ENCODE measurements at regions not wholly inside any gene's neighbourhood (a gene's known extent, or its start where the extent isn't known, plus 50 kb on each side); places are given as distances from the start of the nearest gene placed in this dataset.

GRCh38 chr3:31250116-31250777 is 282.5 kb upstream of the STT3B start:
- no peak overlapping the region for H3K4me2 ChIP-seq (ENCODE audit: insufficient read depth, low read length)
- no peaks in the 10 kb centered on the region for H4K20me1 ChIP-seq (ENCODE audit: insufficient read depth, low read length)
- no peaks in the 10 kb centered on the region for H3K27me3 ChIP-seq (ENCODE audit: insufficient read depth, low read length)
- H3K79me2 ChIP-seq (ENCODE audit: insufficient read depth, low read length) = no peaks in the 10 kb centered on the region
- no peaks in the 10 kb centered on the region for H3K36me3 ChIP-seq (ENCODE audit: insufficient read depth, low read length)
- H3K9me3 ChIP-seq (ENCODE audit: low read depth, low read length) = peaks cover 6% of the 10 kb centered on the region
- no peak overlapping the region for H3K27ac ChIP-seq (ENCODE audit: low read depth, low read length)
- H3K4me3 ChIP-seq (ENCODE audit: insufficient read depth, low read length) = no peak overlapping the region
- DNase-seq (ENCODE audit: insufficient read length, low spot score, missing footprints) = peak; percentile 71
- H2AFZ ChIP-seq (ENCODE audit: low read length) = no peak overlapping the region
- peaks cover 3% of the 10 kb centered on the region for H3K4me1 ChIP-seq (ENCODE audit: insufficient read depth, low read length)
- TF ChIP-seq CTCF (IDR thresholded peaks at IDR 0.05; ENCODE audit: extremely low read depth, low read depth, low read length) = no peak

GRCh38 chr3:31251083-31251482 is 281.6 kb upstream of the STT3B start:
- no peaks in the 10 kb centered on the region for H3K27me3 ChIP-seq (ENCODE audit: insufficient read depth, low read length)
- no peak for TF ChIP-seq CTCF (IDR thresholded peaks at IDR 0.05; ENCODE audit: extremely low read depth, low read depth, low read length)
- H4K20me1 ChIP-seq (ENCODE audit: insufficient read depth, low read length) = no peaks in the 10 kb centered on the region
- no peaks in the 10 kb centered on the region for H3K36me3 ChIP-seq (ENCODE audit: insufficient read depth, low read length)
- H3K4me1 ChIP-seq (ENCODE audit: insufficient read depth, low read length) = peaks cover 3% of the 10 kb centered on the region
- H3K79me2 ChIP-seq (ENCODE audit: insufficient read depth, low read length) = no peaks in the 10 kb centered on the region
- no peak overlapping the region for H3K27ac ChIP-seq (ENCODE audit: low read depth, low read length)
- H3K4me3 ChIP-seq (ENCODE audit: insufficient read depth, low read length) = no peak overlapping the region
- no peak overlapping the region for H3K4me2 ChIP-seq (ENCODE audit: insufficient read depth, low read length)
- peaks cover 6% of the 10 kb centered on the region for H3K9me3 ChIP-seq (ENCODE audit: low read depth, low read length)
- H2AFZ ChIP-seq (ENCODE audit: low read length) = no peak overlapping the region
- DNase-seq (ENCODE audit: insufficient read length, low spot score, missing footprints) = no peak

GRCh38 chr3:31252216-31253185 is 280.2 kb upstream of the STT3B start:
- Histone ChIP-seq H3K27me3 (ENCODE audit: insufficient read depth, low read length) (no peaks in the 10 kb centered on the region), H3K4me1 (ENCODE audit: insufficient read depth, low read length) (peaks cover 3% of the 10 kb centered on the region), H3K79me2 (ENCODE audit: insufficient read depth, low read length) (no peaks in the 10 kb centered on the region), H4K20me1 (ENCODE audit: insufficient read depth, low read length) (no peaks in the 10 kb centered on the region), H3K4me3 (ENCODE audit: insufficient read depth, low read length) (no peak overlapping the region), H3K9me3 (ENCODE audit: low read depth, low read length) (peaks cover 6% of the 10 kb centered on the region), H2AFZ (ENCODE audit: low read length) (no peak overlapping the region), H3K36me3 (ENCODE audit: insufficient read depth, low read length) (no peaks in the 10 kb centered on the region), H3K4me2 (ENCODE audit: insufficient read depth, low read length) (no peak overlapping the region), H3K27ac (ENCODE audit: low read depth, low read length) (no peak overlapping the region)
- TF ChIP-seq CTCF (IDR thresholded peaks at IDR 0.05; ENCODE audit: extremely low read depth, low read depth, low read length) = no peak
- DNase-seq (ENCODE audit: insufficient read length, low spot score, missing footprints) = no peak

- H4K20me1 ChIP-seq (ENCODE audit: insufficient read depth, low read length) = no peaks in the 10 kb centered on the region
- H3K4me2 ChIP-seq (ENCODE audit: insufficient read depth, low read length) = no peak overlapping the region
- H3K27ac ChIP-seq (ENCODE audit: low read depth, low read length) = no peak overlapping the region
- H3K4me1 ChIP-seq (ENCODE audit: insufficient read depth, low read length) = peaks cover 3% of the 10 kb centered on the region
- DNase-seq (ENCODE audit: insufficient read length, low spot score, missing footprints) = no peak
- H3K9me3 ChIP-seq (ENCODE audit: low read depth, low read length) = peaks cover 6% of the 10 kb centered on the region
- H3K79me2 ChIP-seq (ENCODE audit: insufficient read depth, low read length) = no peaks in the 10 kb centered on the region
- TF ChIP-seq CTCF (IDR thresholded peaks at IDR 0.05; ENCODE audit: extremely low read depth, low read depth, low read length) = no peak
- no peaks in the 10 kb centered on the region for H3K36me3 ChIP-seq (ENCODE audit: insufficient read depth, low read length)
- no peaks in the 10 kb centered on the region for H3K27me3 ChIP-seq (ENCODE audit: insufficient read depth, low read length)
- no peak overlapping the region for H2AFZ ChIP-seq (ENCODE audit: low read length)
- no peak overlapping the region for H3K4me3 ChIP-seq (ENCODE audit: insufficient read depth, low read length)
Measured at GRCh38 chr3:31253782-31254181, 278.9 kb upstream of the STT3B start.
